Esophagus muscularis mucosa (tissue), 3 donors: ENCODE measurements at regions not wholly inside any gene's neighbourhood (a gene's known extent, or its start where the extent isn't known, plus 50 kb on each side); places are given as distances from the start of the nearest gene placed in this dataset.

Experiments used
- CTCF ChIP-seq, 3 experiments: fragments of 200-600 bp in 2 of 3; fragments of 450-650 bp in 1 of 3; sonication (generic) in 2 of 3; IDR thresholded peaks; one replicate each; pipeline ENCODE4 v1.5.1; 2017 to 2019; ENCODE audit warnings: antibody characterized with exemption in 3 of 3, mild to moderate bottlenecking in 2 of 3, moderate library complexity in 1 of 3
- POLR2AphosphoS5 ChIP-seq, 2 donors: sonication (generic); formaldehyde crosslinking; IDR thresholded peaks; one replicate each; pipeline ENCODE4 v1.6.1; 2017; ENCODE audit warnings: antibody characterized with exemption in 2 of 2

GRCh38 chr12:40451661-40452060, 226.9 kb downstream of the LRRK2 start:
- no peak for TF ChIP-seq POLR2AphosphoS5 (IDR thresholded peaks at IDR 0.05)
- TF ChIP-seq CTCF (IDR thresholded peaks at IDR 0.05), result no peak
